ENCODE measurements at regions not wholly inside any gene's neighbourhood (a gene's known extent, or its start where the extent isn't known, plus 50 kb on each side); places are given as distances from the start of the nearest gene placed in this dataset.

DNA sequence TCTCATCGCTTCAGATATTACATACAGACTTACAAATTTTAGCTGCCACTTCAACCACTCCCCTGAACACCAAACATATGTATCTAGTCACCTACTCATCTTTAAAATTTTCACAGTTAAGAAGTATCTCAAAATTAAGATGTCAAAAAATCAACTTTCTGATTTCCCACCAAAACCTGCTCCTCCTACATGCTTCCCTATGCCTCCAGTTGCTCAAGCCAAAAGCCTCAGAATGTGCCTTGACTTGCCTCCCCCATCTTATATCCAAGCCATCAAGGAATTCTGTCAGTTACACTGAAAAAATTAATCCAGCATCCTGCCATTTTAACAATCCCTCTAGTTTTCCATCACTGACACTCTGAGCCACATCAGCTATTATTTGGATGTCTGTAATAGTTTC is 85.0 kb downstream of the SPRY2 start:
- Mint-ChIP-seq H3K9me3 (peaks cover 6% of the 10 kb centered on the region), H3K4me1 (peaks cover 3% of the 10 kb centered on the region), H3K4me3 (no peak overlapping the region), H3K36me3 (ENCODE audit: low read depth) (no peaks in the 10 kb centered on the region), H3K27ac (ENCODE audit: unreplicated experiment) (peak overlapping the region; percentile 76), H3K27me3 (ENCODE audit: low read depth) (no peaks in the 10 kb centered on the region)
- TF ChIP-seq, protein P1, sequence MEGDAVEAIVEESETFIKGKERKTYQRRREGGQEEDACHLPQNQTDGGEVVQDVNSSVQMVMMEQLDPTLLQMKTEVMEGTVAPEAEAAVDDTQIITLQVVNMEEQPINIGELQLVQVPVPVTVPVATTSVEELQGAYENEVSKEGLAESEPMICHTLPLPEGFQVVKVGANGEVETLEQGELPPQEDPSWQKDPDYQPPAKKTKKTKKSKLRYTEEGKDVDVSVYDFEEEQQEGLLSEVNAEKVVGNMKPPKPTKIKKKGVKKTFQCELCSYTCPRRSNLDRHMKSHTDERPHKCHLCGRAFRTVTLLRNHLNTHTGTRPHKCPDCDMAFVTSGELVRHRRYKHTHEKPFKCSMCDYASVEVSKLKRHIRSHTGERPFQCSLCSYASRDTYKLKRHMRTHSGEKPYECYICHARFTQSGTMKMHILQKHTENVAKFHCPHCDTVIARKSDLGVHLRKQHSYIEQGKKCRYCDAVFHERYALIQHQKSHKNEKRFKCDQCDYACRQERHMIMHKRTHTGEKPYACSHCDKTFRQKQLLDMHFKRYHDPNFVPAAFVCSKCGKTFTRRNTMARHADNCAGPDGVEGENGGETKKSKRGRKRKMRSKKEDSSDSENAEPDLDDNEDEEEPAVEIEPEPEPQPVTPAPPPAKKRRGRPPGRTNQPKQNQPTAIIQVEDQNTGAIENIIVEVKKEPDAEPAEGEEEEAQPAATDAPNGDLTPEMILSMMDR (conservative IDR thresholded peaks at IDR 0.05) = no peak
- no peak for DNase-seq (ENCODE audit: low read depth, low spot score)

GRCh38 chr13:80251403-80251802 is 89.5 kb downstream of the SPRY2 start:
- Mint-ChIP-seq H3K27me3 (ENCODE audit: low read depth) (no peaks in the 10 kb centered on the region), H3K36me3 (ENCODE audit: low read depth) (no peaks in the 10 kb centered on the region), H3K27ac (ENCODE audit: unreplicated experiment) (no peak overlapping the region), H3K4me1 (peaks cover 5% of the 10 kb centered on the region), H3K4me3 (no peak overlapping the region), H3K9me3 (peaks cover 2% of the 10 kb centered on the region)
- no peak for DNase-seq (ENCODE audit: low read depth, low spot score)
- TF ChIP-seq, protein P1 (conservative IDR thresholded peaks at IDR 0.05) = no peak

GRCh38 chr13:80250213-80250810 is 90.6 kb downstream of the SPRY2 start:
- no peak overlapping the region for H3K27ac Mint-ChIP-seq (ENCODE audit: unreplicated experiment)
- TF ChIP-seq, protein P1 (conservative IDR thresholded peaks at IDR 0.05) = no peak
- DNase-seq (ENCODE audit: low read depth, low spot score) = no peak
- H3K27me3 Mint-ChIP-seq (ENCODE audit: low read depth) = no peaks in the 10 kb centered on the region
- H3K36me3 Mint-ChIP-seq (ENCODE audit: low read depth) = no peaks in the 10 kb centered on the region
- peaks cover 6% of the 10 kb centered on the region for H3K4me1 Mint-ChIP-seq
- H3K9me3 Mint-ChIP-seq = peaks cover 2% of the 10 kb centered on the region
- H3K4me3 Mint-ChIP-seq = no peak overlapping the region

DNA sequence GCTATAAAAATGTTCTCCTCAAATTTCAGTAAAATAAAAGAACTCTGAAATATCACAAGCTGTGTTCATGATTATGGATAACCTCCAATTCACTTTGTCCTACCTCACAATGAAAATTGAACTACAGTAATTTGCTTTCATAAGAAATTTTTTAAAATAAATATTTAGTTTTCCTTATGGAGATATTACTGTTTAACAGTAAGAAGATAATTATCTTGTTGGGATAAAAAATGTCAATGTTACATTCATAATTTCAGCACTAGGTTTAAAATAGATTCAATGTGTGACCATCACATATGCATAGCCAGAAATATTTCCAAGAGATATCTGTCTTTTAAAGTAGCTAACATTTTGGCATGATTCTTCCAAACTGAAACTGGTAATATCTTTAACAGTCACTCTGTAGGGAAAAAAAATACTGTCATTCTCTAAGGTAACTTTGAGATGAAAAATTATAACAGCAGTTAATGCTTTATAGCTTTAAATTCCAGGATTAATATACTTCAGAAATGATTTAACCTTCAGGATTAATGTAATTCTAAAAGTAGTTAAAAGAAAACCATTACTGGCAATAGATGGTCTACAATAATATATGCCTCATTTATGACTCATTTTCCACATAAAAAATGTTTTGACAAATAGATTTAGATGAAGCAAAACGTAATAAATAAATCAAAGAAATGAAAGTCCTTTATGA is 91.3 kb downstream of the SPRY2 start:
- peaks cover 2% of the 10 kb centered on the region for H3K9me3 Mint-ChIP-seq
- no peaks in the 10 kb centered on the region for H3K36me3 Mint-ChIP-seq (ENCODE audit: low read depth)
- TF ChIP-seq, protein P1 (conservative IDR thresholded peaks at IDR 0.05) = no peak
- H3K27ac Mint-ChIP-seq (ENCODE audit: unreplicated experiment) = no peak overlapping the region
- H3K27me3 Mint-ChIP-seq (ENCODE audit: low read depth) = no peaks in the 10 kb centered on the region
- H3K4me3 Mint-ChIP-seq = no peak overlapping the region
- DNase-seq (ENCODE audit: low read depth, low spot score) = no peak
- H3K4me1 Mint-ChIP-seq = peaks cover 9% of the 10 kb centered on the region

DNA sequence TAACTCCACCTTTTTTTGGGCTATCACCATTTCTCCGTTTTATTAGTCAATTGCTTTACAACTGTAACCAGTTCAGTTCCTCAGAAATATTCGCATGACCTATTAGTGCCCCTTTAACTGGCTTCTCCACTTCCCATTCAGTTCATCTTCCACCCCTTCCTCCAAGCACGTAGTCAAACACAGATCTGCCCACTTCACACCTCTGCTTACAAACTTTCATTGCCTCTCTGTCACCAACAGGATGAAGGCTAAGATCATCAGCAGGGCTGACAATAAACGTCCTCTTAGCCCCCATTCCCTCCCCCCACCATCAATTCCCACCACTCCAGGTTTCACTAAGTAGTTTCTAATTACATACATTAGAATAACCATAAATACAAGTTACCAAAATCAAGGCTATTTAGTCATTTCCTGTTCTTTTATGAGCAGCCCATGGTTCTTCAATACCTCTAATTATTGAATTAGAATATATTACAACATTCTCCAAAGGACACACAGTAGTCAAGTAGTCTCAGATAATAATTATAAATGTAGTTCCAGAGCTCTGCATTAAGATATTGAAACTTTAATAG is 95.7 kb downstream of the SPRY2 start:
- Mint-ChIP-seq H3K4me3 (no peak overlapping the region), H3K4me1 (peaks cover 12% of the 10 kb centered on the region), H3K27ac (ENCODE audit: unreplicated experiment) (peak overlapping the region; percentile 92), H3K9me3 (peaks cover 2% of the 10 kb centered on the region), H3K27me3 (ENCODE audit: low read depth) (no peaks in the 10 kb centered on the region), H3K36me3 (ENCODE audit: low read depth) (no peaks in the 10 kb centered on the region)
- DNase-seq (ENCODE audit: low read depth, low spot score) = no peak
- TF ChIP-seq, protein P1 (conservative IDR thresholded peaks at IDR 0.05) = no peak

All from neural crest cell (in vitro differentiated cells).